SU-DHL-6 (cell line): ENCODE measurements at regions not wholly inside any gene's neighbourhood (a gene's known extent, or its start where the extent isn't known, plus 50 kb on each side); places are given as distances from the start of the nearest gene placed in this dataset.

Experiments used
- H2AFZ ChIP-seq: fragments of 200-600 bp; sonication (generic); 2 replicates; pipeline ENCODE4 v1.6.1; 2014; ENCODE audit warnings: low read depth, mild to moderate bottlenecking, moderate library complexity, mixed read lengths, antibody characterized with exemption, low read length; ENCODE audit not compliant: severe bottlenecking
- H3F3A ChIP-seq: fragments of 200-600 bp; shearing (Covaris generic); 2 replicates; pipeline ENCODE4 v1.6.0; 2016; ENCODE audit warnings: antibody characterized with exemption, mild to moderate bottlenecking; ENCODE audit not compliant: insufficient read depth
- H3K27ac ChIP-seq: fragments of 200-600 bp; sonication (generic); 2 replicates; pipeline ENCODE4 v1.5.1; 2016; ENCODE audit warnings: low read depth, mild to moderate bottlenecking, low read length, moderate library complexity, mixed read lengths
- H3K27me3 ChIP-seq: fragments of 200-600 bp; sonication (generic), shearing (Covaris generic); 2 replicates; pipeline ENCODE4 v1.6.0; 2014; ENCODE audit warnings: mild to moderate bottlenecking, low read length
- H3K36me3 ChIP-seq: fragments of 200-600 bp; sonication (generic); 2 replicates; pipeline ENCODE4 v1.6.1; 2014; ENCODE audit warnings: mild to moderate bottlenecking, low read length, mixed read lengths
- H3K4me2 ChIP-seq: fragments of 300-600, 200-600 bp; shearing (Covaris generic), sonication (generic); 2 replicates; pipeline ENCODE4 v1.6.0; 2014; ENCODE audit warnings: low read length, low read depth, mild to moderate bottlenecking; ENCODE audit not compliant: poor library complexity, severe bottlenecking
- H3K4me3 ChIP-seq: fragments of 200-600 bp; sonication (generic); 2 replicates; pipeline ENCODE4 v1.5.1; 2014; ENCODE audit warnings: antibody characterized with exemption, low read length, mild to moderate bottlenecking, mixed read lengths; ENCODE audit not compliant: insufficient read depth, poor library complexity, severe bottlenecking
- H3K79me2 ChIP-seq: fragments of 200-600 bp; sonication (generic); 2 replicates; pipeline ENCODE4 v1.6.1; 2014; ENCODE audit warnings: mild to moderate bottlenecking, low read length, moderate library complexity; ENCODE audit not compliant: insufficient read depth
- H3K9ac ChIP-seq: fragments of 200-600 bp; sonication (generic); 2 replicates; pipeline ENCODE4 v1.7.0; 2014; ENCODE audit warnings: mild to moderate bottlenecking, low read length
- H3K9me2 ChIP-seq: fragments of 200-600 bp; sonication (generic); replicated peaks from 2 replicates; pipeline ENCODE4 v1.6.1; 2014; ENCODE audit warnings: low read length; ENCODE audit not compliant: insufficient read depth
- H3K9me3 ChIP-seq: fragments of 200-600 bp; sonication (generic); 2 replicates; pipeline ENCODE4 v1.6.1; 2014; ENCODE audit warnings: low read length, mixed read lengths; ENCODE audit not compliant: insufficient read depth
- H4K20me1 ChIP-seq: fragments of 200-600 bp; sonication (generic); 2 replicates; pipeline ENCODE4 v1.6.1; 2014; ENCODE audit warnings: low read depth, mild to moderate bottlenecking, antibody characterized with exemption, low read length, moderate library complexity, mixed read lengths
- CTCF ChIP-seq: fragments of 200-600 bp; sonication (generic); IDR thresholded peaks from one replicate; pipeline ENCODE4 v1.5.1; 2017; ENCODE audit warnings: antibody characterized with exemption, mild to moderate bottlenecking, low read length, moderate library complexity; ENCODE audit not compliant: insufficient read depth, poor library complexity, severe bottlenecking
- EZH2phosphoT487 ChIP-seq: fragments of 200-600 bp; sonication (generic), shearing (Covaris generic); conservative IDR thresholded peaks from 2 replicates; pipeline ENCODE4 v1.6.1; 2018; ENCODE audit warnings: mild to moderate bottlenecking, antibody characterized with exemption, low read length, moderate library complexity, mixed read lengths

DNA sequence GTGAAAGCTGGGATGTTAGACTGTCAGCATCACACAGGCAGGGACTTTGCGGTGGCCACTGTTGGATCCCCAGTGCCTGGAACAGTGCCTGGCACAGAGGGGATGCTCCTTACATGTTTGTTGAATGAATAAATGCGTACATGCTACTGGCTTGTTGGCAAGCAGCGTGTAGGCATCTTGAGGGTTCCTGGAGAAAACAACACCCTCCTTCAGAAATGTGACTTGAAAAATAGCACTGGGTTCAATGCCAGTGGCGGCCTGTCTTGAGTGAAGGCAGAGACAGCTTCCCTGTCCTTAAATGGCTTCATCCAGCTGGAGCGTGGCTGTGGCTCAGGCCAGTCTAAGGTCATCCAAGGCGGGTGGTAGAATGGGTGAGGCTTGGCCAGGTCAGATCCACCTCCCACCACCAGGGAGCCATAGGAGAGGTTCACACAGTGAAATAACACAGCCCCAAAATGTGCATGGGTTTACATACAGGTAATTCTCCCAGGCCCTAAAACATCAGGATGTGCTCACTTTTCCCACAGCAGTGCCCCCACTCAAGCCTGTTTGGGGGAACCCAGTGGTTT is 171.4 kb downstream of the PHETA1 start:
- H4K20me1 ChIP-seq: peaks cover 15% of the 10 kb centered on the region; the same call in 1 of the 2 replicates
- H2AFZ ChIP-seq: no peak overlapping the region
- H3K4me2 ChIP-seq: no peak overlapping the region
- 0 out of 2 replicates have a peak, but pooled peaks cover 4% of the 10 kb centered on the region for H3K36me3 ChIP-seq
- peaks cover 100% of the 10 kb centered on the region for H3K79me2 ChIP-seq
- H3K9ac ChIP-seq: no peak overlapping the region
- H3K27ac ChIP-seq: no peak overlapping the region
- H3F3A ChIP-seq: no peaks in the 10 kb centered on the region; the same call in 1 of the 2 replicates
- H3K4me3 ChIP-seq: no peak overlapping the region
- no peaks in the 10 kb centered on the region for H3K9me3 ChIP-seq
- no peaks in the 10 kb centered on the region for H3K9me2 ChIP-seq
- TF ChIP-seq EZH2phosphoT487 (no peak), CTCF (no peak)
- H3K27me3 ChIP-seq: no peaks in the 10 kb centered on the region

DNA sequence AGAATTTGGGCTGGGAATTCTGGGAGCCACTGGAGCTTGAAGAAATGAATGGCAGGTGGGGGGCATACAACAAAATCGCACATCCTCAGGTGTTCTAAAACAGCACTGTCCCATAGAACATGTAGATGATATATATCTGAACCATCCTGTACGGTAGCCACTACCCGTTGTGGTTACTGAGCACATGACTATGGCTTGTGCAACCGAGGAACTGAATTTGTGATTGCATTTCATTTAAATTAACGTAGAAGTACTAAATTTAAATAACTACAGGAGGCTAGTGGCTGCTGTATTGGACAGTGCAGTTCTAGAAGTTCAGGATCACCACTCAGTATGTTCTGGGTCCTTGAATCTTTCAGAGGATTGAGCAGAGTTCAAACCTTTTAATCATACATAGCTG is 172.4 kb downstream of the PHETA1 start:
- no peak overlapping the region for H3K27ac ChIP-seq
- no peaks in the 10 kb centered on the region for H3K27me3 ChIP-seq
- H3K9me3 ChIP-seq: no peaks in the 10 kb centered on the region
- no peak overlapping the region for H3K9ac ChIP-seq
- no peak overlapping the region for H2AFZ ChIP-seq
- H3K4me3 ChIP-seq: no peak overlapping the region
- peaks cover 96% of the 10 kb centered on the region for H3K79me2 ChIP-seq
- no peak overlapping the region for H3K4me2 ChIP-seq
- no peaks in the 10 kb centered on the region for H3K9me2 ChIP-seq
- TF ChIP-seq EZH2phosphoT487 (no peak), CTCF (no peak)
- H4K20me1 ChIP-seq: peaks cover 11% of the 10 kb centered on the region; the same call in 1 of the 2 replicates
- H3K36me3 ChIP-seq: 0 out of 2 replicates have a peak, but pooled peaks cover 4% of the 10 kb centered on the region
- H3F3A ChIP-seq: no peaks in the 10 kb centered on the region; the same call in 1 of the 2 replicates

DNA sequence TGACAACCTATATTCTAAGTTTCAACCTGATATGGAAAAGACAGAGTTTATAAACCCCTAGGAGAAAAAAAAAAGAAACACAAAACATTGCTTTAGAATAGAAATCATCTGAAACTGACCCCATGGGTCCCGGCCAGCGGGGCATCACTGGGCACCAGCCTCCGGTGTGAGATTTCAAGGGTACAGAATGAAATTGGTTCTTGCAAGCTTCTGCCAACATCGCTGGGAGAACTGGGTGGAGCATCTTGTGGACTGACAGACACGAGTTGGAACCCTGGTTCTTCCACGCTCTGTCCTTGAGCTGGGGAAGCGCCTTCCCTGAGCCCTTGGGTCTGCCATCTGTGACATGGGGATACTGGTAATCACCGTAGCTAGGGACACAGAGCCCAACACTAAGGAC is 173.6 kb downstream of the PHETA1 start:
- H3K27me3 ChIP-seq: no peaks in the 10 kb centered on the region
- no peak overlapping the region for H3K4me2 ChIP-seq
- peaks cover 92% of the 10 kb centered on the region for H3K79me2 ChIP-seq
- no peak overlapping the region for H2AFZ ChIP-seq
- H3K27ac ChIP-seq: no peak overlapping the region
- peaks cover 11% of the 10 kb centered on the region; the same call in 1 of the 2 replicates for H4K20me1 ChIP-seq
- no peaks in the 10 kb centered on the region for H3K9me2 ChIP-seq
- no peaks in the 10 kb centered on the region; the same call in 1 of the 2 replicates for H3F3A ChIP-seq
- no peak overlapping the region for H3K4me3 ChIP-seq
- 0 out of 2 replicates have a peak, but pooled peaks cover 4% of the 10 kb centered on the region for H3K36me3 ChIP-seq
- H3K9me3 ChIP-seq: no peaks in the 10 kb centered on the region
- no peak for TF ChIP-seq EZH2phosphoT487
- TF ChIP-seq CTCF: no peak
- H3K9ac ChIP-seq: no peak overlapping the region
